HG03196 (cell line): ENCODE measurements at regions not wholly inside any gene's neighbourhood (a gene's known extent, or its start where the extent isn't known, plus 50 kb on each side); places are given as distances from the start of the nearest gene placed in this dataset.

ENCODE experiments used
- ATAC-seq: cut with Tn5 transposase; IDR thresholded peaks from one replicate; pipeline ENCODE4 v1.9.1; 2021; ENCODE audit not compliant: unreplicated experiment

- no peak for ATAC-seq
Observed at GRCh38 chr4:123455360-123455759, 58.8 kb downstream of the SPRY1 start.

GRCh38 chr4:123462007-123462406, 65.4 kb downstream of the SPRY1 start:
- no peak for ATAC-seq

GRCh38 chr4:123463869-123464268, 67.3 kb downstream of the SPRY1 start:
- ATAC-seq = no peak

DNA sequence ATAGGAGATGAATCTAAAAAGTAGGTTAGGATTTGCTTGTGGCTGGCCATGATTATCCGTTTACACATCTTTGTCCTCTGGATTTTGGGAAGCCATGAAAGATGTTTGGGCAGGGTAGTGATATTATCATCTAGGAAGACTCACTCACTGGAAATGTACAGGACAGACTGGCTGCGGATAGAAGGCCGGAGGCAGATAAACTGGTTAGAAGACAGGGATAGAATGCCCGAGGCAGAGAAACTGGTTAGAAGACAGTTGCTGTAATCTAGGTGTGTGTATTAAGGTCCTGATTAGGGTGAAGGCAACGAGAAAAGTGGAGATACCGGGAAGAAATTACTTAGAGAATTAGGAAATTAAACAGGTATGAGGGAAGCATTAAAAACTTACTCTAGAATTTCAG, 68.8 kb downstream of the SPRY1 start:
- no peak for ATAC-seq

- no peak for ATAC-seq
Observed at GRCh38 chr4:123466080-123466785, 69.6 kb downstream of the SPRY1 start.

- no peak for ATAC-seq
Observed at GRCh38 chr4:123468479-123469031, 72.0 kb downstream of the SPRY1 start.

DNA sequence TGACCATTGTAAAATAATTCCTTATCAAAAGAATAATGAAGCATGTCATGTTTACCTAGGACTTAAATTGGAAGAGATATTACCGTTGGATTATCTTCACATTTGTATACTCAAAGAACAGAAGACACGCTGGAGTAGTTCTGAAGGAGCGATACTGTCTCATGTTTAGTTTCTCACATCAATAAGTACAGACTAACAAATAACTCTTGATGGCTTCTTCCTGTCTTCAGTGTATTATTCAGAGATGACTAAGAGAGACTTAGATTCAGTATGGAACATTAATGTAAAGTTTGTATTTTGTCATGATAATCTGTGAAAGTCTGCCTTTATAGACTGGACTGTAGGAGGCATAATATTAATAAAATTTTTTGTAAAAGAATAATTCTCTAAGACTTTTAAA, 72.7 kb downstream of the SPRY1 start:
- ATAC-seq = no peak

- no peak for ATAC-seq
Observed at GRCh38 chr4:123469696-123470095, 73.1 kb downstream of the SPRY1 start.

DNA sequence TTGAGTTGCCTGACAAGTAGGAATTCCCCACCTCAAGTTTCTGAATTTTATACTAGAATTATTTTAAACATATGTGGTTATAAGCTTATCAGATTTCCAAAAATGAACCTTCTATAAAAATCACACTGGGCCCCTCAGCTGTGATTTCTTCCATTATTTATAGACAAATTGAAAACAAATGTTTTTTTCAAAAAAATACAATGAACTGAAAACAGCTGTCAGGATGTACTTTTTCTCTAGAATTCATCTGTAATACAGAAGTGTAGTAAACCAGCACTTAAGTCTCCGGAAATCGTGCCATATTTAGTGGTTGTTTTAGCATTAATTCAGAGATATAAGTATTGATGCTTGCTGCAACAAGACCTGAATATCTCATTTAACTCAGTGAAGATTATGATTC, 74.0 kb downstream of the SPRY1 start:
- no peak for ATAC-seq

GRCh38 chr4:123471655-123472369, 75.2 kb downstream of the SPRY1 start:
- no peak for ATAC-seq

GRCh38 chr4:123474817-123475216, 78.2 kb downstream of the SPRY1 start:
- no peak for ATAC-seq

DNA sequence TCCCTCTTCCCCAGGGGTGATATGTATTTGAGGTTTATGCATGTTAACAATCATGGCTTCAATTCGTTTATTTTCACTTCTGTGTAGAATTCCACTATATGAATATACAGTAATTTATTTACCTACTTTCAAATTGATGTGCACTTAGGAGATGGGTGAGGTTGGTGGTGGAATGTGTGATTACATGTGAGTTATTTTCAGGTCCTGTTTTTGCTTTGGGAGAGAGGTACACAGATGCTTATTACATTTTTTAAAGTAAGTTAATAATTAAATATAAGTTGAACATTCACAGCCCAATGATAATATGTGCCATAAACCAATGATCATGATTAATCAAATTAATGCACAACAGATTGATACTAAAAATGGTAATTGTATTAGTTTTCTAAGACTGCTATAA, 79.5 kb downstream of the SPRY1 start:
- no peak for ATAC-seq

DNA sequence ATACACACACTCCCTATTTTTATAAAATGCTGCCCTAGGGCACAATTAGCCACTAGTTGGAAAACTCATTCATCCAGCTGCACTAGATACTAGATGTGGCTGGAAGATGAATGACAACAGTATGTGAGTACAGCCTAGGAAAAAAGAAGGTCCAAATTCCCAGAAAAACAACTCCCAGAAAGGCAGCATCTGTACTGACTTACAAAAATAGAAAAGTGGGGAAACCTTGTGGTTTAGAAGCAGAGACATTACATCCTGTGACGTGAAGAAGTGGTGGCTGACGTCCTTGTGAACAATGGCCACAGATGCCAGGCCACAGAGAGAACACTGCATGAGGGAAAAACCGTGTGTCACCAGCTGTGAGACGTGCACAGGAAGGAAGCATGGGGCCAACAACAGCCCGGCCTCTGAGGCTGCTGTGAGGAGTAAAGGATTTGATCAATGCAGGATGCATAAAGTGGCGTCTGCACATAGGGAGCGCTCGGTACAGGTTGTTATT, 81.2 kb downstream of the SPRY1 start:
- ATAC-seq = no peak

DNA sequence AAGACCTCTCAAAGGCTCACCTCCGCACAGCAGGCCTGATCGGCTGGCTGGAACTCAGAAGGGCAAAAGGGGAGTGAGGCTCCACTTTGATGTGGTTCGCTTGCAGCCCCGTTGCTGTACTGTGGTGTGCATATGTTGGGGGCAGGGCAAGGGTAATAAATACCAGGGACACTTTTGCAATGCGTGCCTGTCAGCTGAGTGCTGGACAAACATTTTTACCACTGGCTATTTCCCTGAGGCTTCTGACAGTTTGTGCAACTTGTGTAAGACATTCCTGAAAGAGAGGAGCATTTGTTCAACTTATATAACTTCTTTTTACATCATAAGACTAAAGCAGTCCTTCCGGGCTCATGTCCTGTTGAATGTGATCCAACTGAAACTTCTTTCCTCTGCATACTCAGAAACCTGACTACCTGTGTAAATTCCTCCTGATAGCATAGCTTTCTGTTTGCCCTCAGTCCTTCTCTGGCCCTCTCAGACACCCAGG, 82.3 kb downstream of the SPRY1 start:
- ATAC-seq = no peak

- no peak for ATAC-seq
Observed at GRCh38 chr4:123479944-123480343, 83.3 kb downstream of the SPRY1 start.

- no peak for ATAC-seq
Observed at GRCh38 chr4:123480706-123481418, 84.3 kb downstream of the SPRY1 start.

GRCh38 chr4:123481717-123482116, 85.1 kb downstream of the SPRY1 start:
- ATAC-seq = no peak

GRCh38 chr4:123484291-123484926, 87.8 kb downstream of the SPRY1 start:
- ATAC-seq = no peak

GRCh38 chr4:123485601-123486000, 89.0 kb downstream of the SPRY1 start:
- no peak for ATAC-seq

- peak; percentile 86 for ATAC-seq
Observed at GRCh38 chr4:123488916-123489315, 92.3 kb downstream of the SPRY1 start.

DNA sequence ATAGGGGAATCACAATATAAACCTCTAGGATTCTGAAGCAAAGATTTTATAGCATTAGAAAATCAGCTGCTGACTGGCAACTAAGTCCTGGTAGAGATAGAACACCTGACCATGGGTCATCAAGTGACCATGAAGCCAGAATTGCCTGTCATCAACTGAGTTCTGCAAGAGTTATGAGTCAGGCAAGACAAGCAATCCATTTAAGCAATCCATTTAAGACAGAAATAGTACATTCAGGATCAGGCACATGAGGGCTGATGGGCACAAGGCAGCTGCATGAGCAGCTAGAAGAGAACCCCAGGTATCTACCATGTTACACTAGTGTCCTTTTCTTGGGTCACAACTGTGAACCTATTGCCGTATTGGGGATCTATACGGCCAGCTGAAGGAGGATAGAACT, 98.9 kb downstream of the SPRY1 start:
- no peak for ATAC-seq
